SW 1271 (cell line): ENCODE measurements at regions not wholly inside any gene's neighbourhood (a gene's known extent, or its start where the extent isn't known, plus 50 kb on each side); places are given as distances from the start of the nearest gene placed in this dataset.

Source experiments
- DNase-seq, 2 experiments: peaks; one replicate each; lab custom pipeline; 2025; lab: John Stamatoyannopoulos, UW

- no peak for DNase-seq
Observed at GRCh38 chr14:73782623-73783022, 68.4 kb upstream of the PNMA1 start.

GRCh38 chr14:73780896-73781295, 66.7 kb upstream of the PNMA1 start:
- DNase-seq = no peak

DNA sequence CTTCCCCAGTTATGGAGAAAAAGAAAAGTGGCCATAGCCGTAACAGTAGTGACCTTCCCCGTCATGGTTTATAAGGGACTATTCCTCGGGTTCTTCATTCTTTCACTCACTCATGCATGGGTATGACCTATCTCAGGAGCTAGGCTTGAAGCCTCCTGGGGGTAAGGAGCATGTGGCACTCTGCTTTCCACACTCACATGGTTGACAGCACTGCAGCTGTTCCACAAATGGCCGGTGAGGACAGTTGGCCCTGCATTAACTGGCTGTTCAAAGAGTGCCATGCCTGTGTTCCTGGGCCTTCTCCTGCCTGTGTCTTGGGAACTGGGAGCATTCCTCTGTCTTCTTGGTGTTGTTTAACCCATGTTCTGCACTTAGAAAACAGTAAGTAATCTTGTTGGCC, 66.2 kb upstream of the PNMA1 start:
- DNase-seq = no peak

DNA sequence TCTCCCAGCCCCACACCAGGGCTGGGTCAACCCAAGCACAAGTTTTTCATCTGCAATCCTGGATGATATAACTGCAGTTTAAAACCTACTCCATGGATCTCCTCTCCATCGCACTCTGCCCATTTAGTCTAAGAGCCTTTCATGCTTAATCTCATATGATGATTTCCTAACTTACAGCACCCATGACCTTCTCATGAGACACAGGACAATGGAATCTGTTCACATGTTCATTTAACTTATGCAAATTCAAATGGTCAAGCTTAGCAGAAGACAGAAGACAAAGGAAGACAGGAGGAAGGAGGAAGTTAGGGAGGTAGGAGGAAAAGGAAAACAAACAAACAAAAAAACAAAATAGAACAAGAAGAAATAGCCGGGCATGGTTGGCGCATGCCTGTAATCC, 64.6 kb upstream of the PNMA1 start:
- DNase-seq = no peak

DNA sequence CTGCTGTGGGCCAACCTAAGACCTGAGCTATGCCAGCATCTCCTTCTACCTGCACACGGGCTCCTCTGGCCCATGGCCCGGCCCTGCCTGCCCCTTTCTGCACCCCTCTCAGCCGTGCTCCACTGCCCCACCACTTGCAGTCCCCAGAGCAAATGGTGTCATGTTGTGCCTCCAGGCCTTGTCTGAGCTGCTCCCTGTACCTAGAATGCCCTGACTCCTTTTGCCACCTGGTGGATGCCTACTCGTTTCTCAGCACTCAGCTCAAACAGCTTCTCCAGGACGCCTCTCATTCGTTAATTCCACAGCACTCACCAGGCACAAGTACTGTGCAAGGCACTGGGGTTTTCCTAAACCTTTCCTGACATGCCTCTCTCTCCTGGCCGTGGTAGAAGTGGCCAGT, 63.2 kb upstream of the PNMA1 start:
- DNase-seq = no peak

- no peak for DNase-seq
Observed at GRCh38 chr14:73776194-73776537, 62.0 kb upstream of the PNMA1 start.

DNA sequence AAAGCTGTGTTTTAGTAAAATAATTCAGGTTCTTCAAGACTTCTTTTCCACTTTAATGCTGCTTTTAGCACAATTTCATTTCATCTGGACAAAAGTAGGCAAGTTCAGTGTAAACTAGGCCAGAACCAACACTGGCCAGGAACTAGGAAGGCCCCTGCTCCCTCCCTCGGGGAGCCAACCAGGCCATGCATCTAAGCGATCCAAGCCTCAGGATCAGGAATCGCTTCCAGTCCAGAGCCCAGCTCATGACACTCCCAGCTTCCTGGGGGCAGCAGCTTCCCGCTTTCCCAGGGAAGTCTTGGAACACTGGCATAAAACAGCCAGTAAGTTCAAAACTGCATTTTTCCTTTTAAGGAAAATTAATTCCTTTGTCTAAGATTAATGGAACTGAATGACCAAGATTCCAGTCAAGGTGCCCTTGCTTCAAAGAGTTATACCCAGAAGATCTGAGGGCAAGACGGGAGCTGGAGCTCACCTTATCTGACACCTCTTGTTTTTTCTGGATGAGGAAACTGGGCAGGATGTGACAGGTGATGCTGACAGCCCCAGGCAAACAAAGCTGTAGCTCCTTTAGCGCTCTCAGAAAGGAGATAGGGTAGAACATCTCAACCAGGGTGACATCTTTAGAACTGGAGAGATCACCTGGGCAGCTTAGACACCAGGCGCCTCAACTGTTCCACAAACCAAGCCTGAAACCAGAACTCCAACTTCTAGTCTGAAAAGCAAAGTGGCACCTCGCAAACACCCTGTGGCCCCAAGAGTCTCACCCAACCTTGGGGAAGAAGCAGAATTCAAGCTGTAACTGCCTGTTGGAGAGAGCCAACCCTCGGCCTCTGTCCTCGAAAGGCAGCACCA, 61.4 kb upstream of the PNMA1 start:
- DNase-seq = no peak

DNA sequence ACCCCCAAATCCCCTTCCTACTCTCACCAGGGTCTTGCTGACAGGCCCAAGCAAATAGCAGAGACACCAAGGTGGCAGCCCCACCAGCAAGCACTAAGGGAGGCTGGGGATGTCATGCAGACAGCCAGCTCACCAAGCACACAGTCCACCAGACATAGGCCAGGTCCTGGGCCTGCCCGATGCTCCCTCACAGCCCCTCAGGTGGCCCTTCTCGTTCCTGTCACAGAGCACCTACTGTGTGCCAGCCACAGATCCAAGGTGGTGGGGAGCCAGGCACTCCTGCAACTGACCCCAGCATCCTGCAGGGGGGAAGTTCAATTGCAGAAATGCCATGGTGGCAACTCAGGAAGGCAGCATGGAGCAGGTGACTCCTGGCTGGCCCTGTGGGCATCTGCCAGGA, 60.5 kb upstream of the PNMA1 start:
- DNase-seq = no peak

DNA sequence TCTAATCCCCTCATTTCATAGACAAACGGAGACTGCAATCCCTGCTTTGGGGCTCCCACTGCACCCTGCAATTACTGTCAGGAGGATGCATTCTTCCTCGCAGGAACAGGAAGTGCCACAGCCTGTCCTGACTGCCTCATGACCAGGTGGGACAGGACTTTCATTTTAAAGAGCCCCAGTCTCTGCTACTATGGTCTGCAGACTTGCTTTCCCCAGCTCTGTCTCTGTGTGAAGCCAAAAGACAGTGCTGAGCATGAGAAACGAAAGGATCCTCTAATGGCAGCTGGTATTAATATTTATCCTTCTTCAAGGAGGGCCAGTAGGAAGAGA, 60.0 kb upstream of the PNMA1 start:
- no peak for DNase-seq

GRCh38 chr14:73773441-73774240, 59.5 kb upstream of the PNMA1 start:
- DNase-seq = no peak

DNA sequence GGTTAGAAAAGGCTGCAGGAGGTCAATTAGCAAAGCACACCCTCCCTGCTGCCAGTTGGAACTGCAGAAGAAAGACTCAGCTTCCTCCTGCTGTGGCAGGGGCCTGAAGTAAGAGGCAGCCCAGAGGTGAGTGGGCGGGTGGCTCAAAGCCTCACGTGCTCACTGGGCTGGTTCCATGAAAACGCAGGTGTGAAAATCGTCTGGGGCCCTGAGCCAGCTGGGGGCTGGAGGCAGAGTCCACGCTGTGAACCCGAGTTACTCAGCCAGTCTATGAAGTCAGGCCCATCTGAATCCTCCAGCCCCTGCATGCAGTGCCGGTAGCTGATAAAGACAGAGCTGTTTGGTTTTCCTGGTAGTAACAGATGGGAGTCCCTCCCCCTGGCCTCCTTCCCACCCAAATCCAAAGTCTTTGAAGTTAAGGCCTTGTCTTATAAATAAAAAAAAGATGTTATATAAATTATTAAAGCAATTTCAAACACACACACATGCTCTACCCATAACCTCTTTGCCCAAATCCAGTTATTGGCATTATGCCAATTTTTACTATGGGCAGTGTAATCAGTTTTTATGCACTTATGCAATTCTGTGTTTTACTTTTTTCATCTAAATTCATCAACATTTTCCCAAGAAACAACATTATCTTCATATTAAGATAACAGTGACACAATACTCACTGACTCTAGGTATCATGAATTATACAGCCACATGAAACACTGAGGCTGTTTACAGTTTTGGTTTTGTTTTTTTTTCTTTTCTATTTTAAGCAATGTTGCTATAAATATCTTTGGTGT, 57.9 kb upstream of the PNMA1 start:
- peak in 1 of 2 experiments; percentile 13 for DNase-seq

- no peak for DNase-seq
Observed at GRCh38 chr14:73770977-73771847, 57.0 kb upstream of the PNMA1 start.

DNA sequence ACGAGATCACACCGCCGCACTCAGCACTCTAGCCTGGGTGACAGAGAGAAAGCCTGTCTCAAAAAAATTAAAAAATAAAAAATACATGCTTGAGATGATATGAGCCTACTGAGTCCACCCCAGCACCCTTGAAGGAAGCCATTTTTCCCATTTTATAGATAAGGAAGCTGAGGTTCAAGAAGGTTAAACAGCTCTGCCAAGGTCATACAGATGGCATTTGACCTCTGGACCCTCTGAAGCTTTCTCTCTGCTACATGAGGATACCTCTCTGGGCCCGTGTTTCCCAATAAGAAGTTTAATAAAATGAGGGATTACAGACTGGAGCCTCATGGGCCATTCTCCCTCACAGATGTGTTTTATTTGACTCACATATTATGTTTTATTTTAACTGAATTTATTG, 53.9 kb upstream of the PNMA1 start:
- DNase-seq = no peak

- no peak for DNase-seq
Observed at GRCh38 chr14:73764406-73765280, 50.5 kb upstream of the PNMA1 start.
